PC-9 (cell line): ENCODE measurements at regions not wholly inside any gene's neighbourhood (a gene's known extent, or its start where the extent isn't known, plus 50 kb on each side); places are given as distances from the start of the nearest gene placed in this dataset.

Experiments
- BruUV-seq: library from RNA; stranded (reverse); fragments of 400-500 nt; replicated peaks from 2 replicates; lab custom pipeline; 2021; lab: Mats Ljungman, UMichigan
- CTCF ChIA-PET: fragments of 300-600 bp; sonication (Branson Sonifier 250); formaldehyde crosslinking; loops from one replicate; lab custom pipeline; 2022; ENCODE audit warnings: antibody characterized with exemption; lab: Charles Lee
- POLR2A ChIA-PET: fragments of 300-600 bp; sonication (Branson Sonifier 250); formaldehyde crosslinking; loops from one replicate; lab custom pipeline; 2022; ENCODE audit warnings: antibody characterized with exemption; ENCODE audit not compliant: unreplicated experiment; lab: Charles Lee
- DNase-seq, 2 experiments: peaks; one replicate each; pipeline versions ENCODE4 v3.0.0 to v3.0.0-alpha.2; 2015 to 2022; ENCODE audit warnings: mixed read lengths in 1 of 2
- H2AFZ ChIP-seq: fragments of 200-600 bp; sonication (generic); 2 replicates; pipeline ENCODE4 v1.8.1; 2017; ENCODE audit warnings: antibody characterized with exemption
- H3F3A ChIP-seq: fragments of 200-600 bp; sonication (generic); 2 replicates; pipeline ENCODE4 v1.8.1; 2017; ENCODE audit warnings: antibody characterized with exemption, mild to moderate bottlenecking, low read depth; ENCODE audit not compliant: insufficient read depth
- H3K27ac ChIP-seq: fragments of 200-600 bp; sonication (generic); 2 replicates; pipeline ENCODE4 v1.6.1; 2016; ENCODE audit warnings: mixed run types
- H3K27me3 ChIP-seq: fragments of 200-600 bp; sonication (generic); 2 replicates; pipeline ENCODE4 v1.6.1; 2016; ENCODE audit warnings: low read depth, mixed run types; ENCODE audit not compliant: insufficient read depth
- H3K36me3 ChIP-seq: fragments of 200-600 bp; sonication (generic); 2 replicates; pipeline ENCODE4 v1.6.1; 2016; ENCODE audit warnings: low read depth, mixed run types
- H3K4me1 ChIP-seq: fragments of 200-600 bp; sonication (generic); replicated peaks from 2 replicates; pipeline ENCODE4 v1.6.1; 2016; ENCODE audit warnings: mixed run types; ENCODE audit not compliant: insufficient read depth
- H3K4me2 ChIP-seq: fragments of 200-600 bp; sonication (generic); 2 replicates; pipeline ENCODE4 v1.6.1; 2017; ENCODE audit warnings: mixed run types
- H3K4me3 ChIP-seq: fragments of 200-600 bp; sonication (generic); 2 replicates; pipeline ENCODE4 v1.6.1; 2016; ENCODE audit warnings: mixed run types
- H3K79me2 ChIP-seq: fragments of 200-600 bp; sonication (generic); 2 replicates; pipeline ENCODE4 v1.6.1; 2017; ENCODE audit warnings: low read depth, mixed run types
- H3K9me2 ChIP-seq: fragments of 200-600 bp; sonication (generic); 2 replicates; pipeline ENCODE4 v1.8.1; 2017; ENCODE audit warnings: mild to moderate bottlenecking; ENCODE audit not compliant: insufficient read depth
- H3K9me3 ChIP-seq: fragments of 200-600 bp; sonication (generic); 2 replicates; pipeline ENCODE4 v1.8.1; 2016; ENCODE audit warnings: low read depth; ENCODE audit not compliant: insufficient read depth
- H4K20me1 ChIP-seq: fragments of 200-600 bp; sonication (generic); 2 replicates; pipeline ENCODE4 v1.8.1; 2017; ENCODE audit not compliant: insufficient read depth
- CTCF ChIP-seq: fragments of 200-600 bp; sonication (generic); conservative IDR thresholded peaks from 2 replicates; pipeline ENCODE4 v1.6.1; 2017; ENCODE audit warnings: mixed run types, antibody characterized with exemption, mild to moderate bottlenecking, moderate library complexity
- EZH2 ChIP-seq: fragments of 200-600 bp; sonication (generic); IDR thresholded peaks from 2 replicates; pipeline ENCODE4 v1.8.0; 2017; ENCODE audit warnings: antibody characterized with exemption, low read depth
- intact Hi-C: fragments of 100-400 bp; cut with micrococcal nuclease; formaldehyde crosslinking; loops from one replicate; pipeline ENCODE4 v1.10.0; 2022; ENCODE audit not compliant: unreplicated experiment

GRCh38 chr10:85524001-85524666 is 842.5 kb downstream of the GRID1 start:
- Histone ChIP-seq H3K4me2 (no peak overlapping the region), H3K4me3 (no peak overlapping the region), H3K9me3 (no peaks in the 10 kb centered on the region), H2AFZ (no peak overlapping the region), H4K20me1 (no peaks in the 10 kb centered on the region), H3K36me3 (no peaks in the 10 kb centered on the region), H3K79me2 (no peaks in the 10 kb centered on the region), H3K27me3 (no peaks in the 10 kb centered on the region), H3F3A (no peaks in the 10 kb centered on the region), H3K27ac (no peak overlapping the region), H3K4me1 (no peaks in the 10 kb centered on the region), H3K9me2 (no peaks in the 10 kb centered on the region)
- ChIA-PET POLR2A (no interaction called here), CTCF (no interaction called here)
- intact Hi-C loops: no loop called here
- no TSS peak for BruUV-seq
- no peak for DNase-seq
- TF ChIP-seq CTCF (no peak), EZH2 (no peak)

DNA sequence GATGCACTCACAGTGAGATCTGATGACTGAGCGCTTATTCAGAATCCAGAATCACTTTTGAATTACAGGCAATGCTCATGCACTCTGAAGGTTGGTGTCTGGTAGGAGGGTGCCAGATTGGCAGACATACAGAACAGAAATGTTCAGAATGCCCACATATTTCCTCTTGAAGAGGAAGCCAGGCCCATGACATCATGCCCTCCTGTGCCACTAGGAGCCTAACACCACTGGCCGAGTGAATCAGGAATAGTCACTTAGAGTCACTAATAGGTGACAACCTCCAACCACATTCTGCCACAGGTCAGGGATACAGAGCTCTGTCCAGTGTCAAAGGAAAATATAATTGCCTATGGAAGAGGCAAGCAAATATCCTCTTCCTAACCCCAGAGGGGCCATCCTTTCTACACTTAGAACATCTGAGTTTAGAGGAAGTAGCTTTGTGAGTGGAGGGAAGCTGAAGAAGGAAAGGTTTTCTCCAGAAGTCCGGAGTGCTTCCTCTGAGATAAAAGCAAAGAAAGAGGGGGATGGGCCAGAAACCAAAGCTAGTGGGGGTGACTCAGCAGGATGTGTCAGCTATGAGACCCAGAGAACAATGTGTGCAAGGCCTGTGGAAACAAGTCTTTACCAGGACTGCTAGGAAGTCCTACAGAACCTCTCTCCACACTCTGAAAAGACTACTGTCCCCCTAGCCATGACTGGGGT is 838.8 kb downstream of the GRID1 start:
- no peak overlapping the region for H2AFZ ChIP-seq
- intact Hi-C loops: no loop called here
- no peaks in the 10 kb centered on the region for H3K36me3 ChIP-seq
- H3K79me2 ChIP-seq: no peaks in the 10 kb centered on the region
- no peaks in the 10 kb centered on the region for H3K4me1 ChIP-seq
- no peak overlapping the region for H3K27ac ChIP-seq
- no TSS peak for BruUV-seq
- no peaks in the 10 kb centered on the region for H4K20me1 ChIP-seq
- no peak for DNase-seq
- H3K27me3 ChIP-seq: no peaks in the 10 kb centered on the region
- CTCF ChIA-PET: no interaction called here
- H3K9me2 ChIP-seq: no peaks in the 10 kb centered on the region
- H3F3A ChIP-seq: no peaks in the 10 kb centered on the region
- no peak overlapping the region for H3K4me3 ChIP-seq
- H3K9me3 ChIP-seq: no peaks in the 10 kb centered on the region
- H3K4me2 ChIP-seq: no peak overlapping the region
- TF ChIP-seq EZH2 (no peak), CTCF (no peak)
- POLR2A ChIA-PET: no interaction called here

GRCh38 chr10:85528318-85528652 is 838.3 kb downstream of the GRID1 start:
- Histone ChIP-seq H3K27ac (no peak overlapping the region), H3K79me2 (no peaks in the 10 kb centered on the region), H3K9me2 (no peaks in the 10 kb centered on the region), H3K9me3 (no peaks in the 10 kb centered on the region), H3K4me2 (no peak overlapping the region), H3K4me3 (no peak overlapping the region), H3F3A (no peaks in the 10 kb centered on the region), H3K27me3 (no peaks in the 10 kb centered on the region), H3K4me1 (0 out of 2 replicates have a peak, but pooled peaks cover 5% of the 10 kb centered on the region), H2AFZ (no peak overlapping the region), H4K20me1 (no peaks in the 10 kb centered on the region), H3K36me3 (no peaks in the 10 kb centered on the region)
- intact Hi-C loops: no loop called here
- BruUV-seq: no TSS peak
- POLR2A ChIA-PET: no interaction called here
- CTCF ChIA-PET: no interaction called here
- TF ChIP-seq EZH2: no peak
- no peak for TF ChIP-seq CTCF
- DNase-seq: no peak
